GM23338 (cell line): ENCODE measurements at regions not wholly inside any gene's neighbourhood (a gene's known extent, or its start where the extent isn't known, plus 50 kb on each side); places are given as distances from the start of the nearest gene placed in this dataset.

Experiments
- ATAC-seq: fragments of 200-7000 bp; cut with Tn5 transposase; 3 replicates; pipeline ENCODE4 v1.9.1; 2020
- DNase-seq: peaks from one replicate; pipeline ENCODE4 v3.0.0-alpha.2; 2015; ENCODE audit warnings: low spot score
- H2AFZ ChIP-seq: fragments of 200-600 bp; sonication (generic); 2 replicates; pipeline ENCODE4 v1.8.0; 2016; ENCODE audit warnings: antibody characterized with exemption, mild to moderate bottlenecking, moderate library complexity
- H3F3A ChIP-seq: fragments of 200-600 bp; sonication (generic); replicated peaks from 2 replicates; pipeline ENCODE4 v1.8.0; 2017; ENCODE audit warnings: antibody characterized with exemption, mixed run types, low read depth
- H3K27ac ChIP-seq: fragments of 200-600 bp; sonication (generic); 2 replicates; pipeline ENCODE4 v1.6.1; 2016; ENCODE audit warnings: low read depth
- H3K27me3 ChIP-seq: fragments of 200-600 bp; sonication (generic); 2 replicates; pipeline ENCODE4 v1.8.0; 2016; ENCODE audit warnings: mild to moderate bottlenecking, mixed run types, moderate library complexity; ENCODE audit not compliant: insufficient read depth
- H3K36me3 ChIP-seq: fragments of 200-600 bp; sonication (generic); 2 replicates; pipeline ENCODE4 v1.8.0; 2016; ENCODE audit warnings: mild to moderate bottlenecking; ENCODE audit not compliant: insufficient read depth
- H3K4me1 ChIP-seq: fragments of 200-600 bp; sonication (generic); 2 replicates; pipeline ENCODE4 v1.8.0; 2016; ENCODE audit warnings: mild to moderate bottlenecking, moderate library complexity; ENCODE audit not compliant: insufficient read depth
- H3K4me2 ChIP-seq: fragments of 200-600 bp; sonication (generic); 2 replicates; pipeline ENCODE4 v1.7.1; 2017; ENCODE audit warnings: mixed run types
- H3K4me3 ChIP-seq: fragments of 200-600 bp; sonication (generic); 2 replicates; pipeline ENCODE4 v1.6.1; 2016; ENCODE audit warnings: mixed run types
- H3K79me2 ChIP-seq: fragments of 200-600 bp; sonication (generic); replicated peaks from 2 replicates; pipeline ENCODE4 v1.8.0; 2017; ENCODE audit warnings: mild to moderate bottlenecking; ENCODE audit not compliant: insufficient read depth
- H3K9me2 ChIP-seq: fragments of 200-600 bp; sonication (generic); 2 replicates; pipeline ENCODE4 v1.8.0; 2017; ENCODE audit not compliant: insufficient read depth
- H4K20me1 ChIP-seq: fragments of 200-600 bp; sonication (generic); replicated peaks from 2 replicates; pipeline ENCODE4 v1.8.0; 2017; ENCODE audit warnings: mild to moderate bottlenecking; ENCODE audit not compliant: insufficient read depth
- H3K27ac Mint-ChIP-seq: 2 replicates; pipeline ENCODE4 v1.8.0; 2020; ENCODE audit warnings: inconsistent platforms, mild to moderate bottlenecking, moderate library complexity, mixed read lengths
- H3K27me3 Mint-ChIP-seq: 3 replicates; pipeline ENCODE4 v1.8.0; 2022; ENCODE audit warnings: low read depth, mild to moderate bottlenecking, moderate library complexity, mixed read lengths, inconsistent platforms; ENCODE audit not compliant: insufficient read depth, poor library complexity
- H3K36me3 Mint-ChIP-seq: 3 replicates; pipeline ENCODE4 v1.8.0; 2021; ENCODE audit warnings: low read depth, mild to moderate bottlenecking, inconsistent platforms, moderate library complexity, mixed read lengths
- H3K4me1 Mint-ChIP-seq: 3 replicates; pipeline ENCODE4 v1.8.0; 2020; ENCODE audit warnings: mild to moderate bottlenecking, inconsistent platforms, mixed read lengths
- H3K4me3 Mint-ChIP-seq: 3 replicates; pipeline ENCODE4 v1.8.0; 2021; ENCODE audit warnings: moderate library complexity, mild to moderate bottlenecking, inconsistent platforms, mixed read lengths
- H3K9me3 Mint-ChIP-seq: 3 replicates; pipeline ENCODE4 v1.8.0; 2020; ENCODE audit warnings: moderate library complexity, mild to moderate bottlenecking, inconsistent platforms, mixed read lengths
- CREB1 ChIP-seq: fragments of 250-450 bp; sonication (Bioruptor Pico); IDR thresholded peaks from 2 replicates; pipeline ENCODE4 v1.5.0; 2020; ENCODE audit warnings: low read depth, mild to moderate bottlenecking, moderate library complexity
- EZH2phosphoT487 ChIP-seq: fragments of 200-600 bp; sonication (generic); IDR thresholded peaks from one replicate; pipeline ENCODE4 v1.8.1; 2018; ENCODE audit warnings: antibody characterized with exemption; ENCODE audit not compliant: unreplicated experiment
- NANOG ChIP-seq: IDR thresholded peaks from 2 replicates; pipeline ENCODE4 v1.6.1; 2016; ENCODE audit warnings: antibody characterized with exemption, borderline replicate concordance
- TF ChIP-seq, protein P1 (sequence below): IDR thresholded peaks from one replicate; pipeline ENCODE4 v1.6.1; 2018; ENCODE audit warnings: antibody characterized with exemption; ENCODE audit not compliant: unreplicated experiment
- TF ChIP-seq, protein P2 (sequence below), 2 experiments: fragments of 200-600 bp in 1 of 2; sonication (generic) in 1 of 2; conservative IDR thresholded peaks; 2 replicates each; pipeline versions ENCODE4 v1.5.1 to v1.6.1; 2016 to 2017; ENCODE audit warnings: antibody characterized with exemption in 2 of 2, low read depth in 2 of 2, mild to moderate bottlenecking in 2 of 2, moderate library complexity in 1 of 2
- TF ChIP-seq, protein P3 (sequence below): IDR thresholded peaks from 2 replicates; pipeline ENCODE4 v1.6.1; 2016; ENCODE audit warnings: antibody characterized with exemption

DNA sequence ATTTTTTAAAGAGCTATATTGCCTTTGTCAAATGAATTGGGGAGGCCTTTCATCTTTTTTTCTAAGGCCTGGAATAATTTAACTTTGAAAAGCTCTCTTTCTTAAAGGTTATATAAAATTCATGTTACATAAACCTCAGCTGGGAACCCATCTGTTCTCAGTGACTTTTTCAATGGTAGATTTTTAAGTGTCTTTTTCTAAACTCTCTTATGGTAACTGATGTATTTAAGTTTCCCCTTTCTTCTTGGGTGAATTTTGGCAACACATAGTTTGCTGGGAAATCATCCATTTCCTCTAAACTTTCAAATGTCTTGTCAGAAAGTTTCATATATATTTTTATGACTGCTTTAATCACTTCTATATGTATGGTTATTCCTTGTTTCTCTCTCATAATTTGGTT lies 362.2 kb upstream of the KLF6 start (continued):
- TF ChIP-seq CREB1 (CRISPR knock-in tag): no peak
- TF ChIP-seq NANOG: no peak
- TF ChIP-seq, protein P1, sequence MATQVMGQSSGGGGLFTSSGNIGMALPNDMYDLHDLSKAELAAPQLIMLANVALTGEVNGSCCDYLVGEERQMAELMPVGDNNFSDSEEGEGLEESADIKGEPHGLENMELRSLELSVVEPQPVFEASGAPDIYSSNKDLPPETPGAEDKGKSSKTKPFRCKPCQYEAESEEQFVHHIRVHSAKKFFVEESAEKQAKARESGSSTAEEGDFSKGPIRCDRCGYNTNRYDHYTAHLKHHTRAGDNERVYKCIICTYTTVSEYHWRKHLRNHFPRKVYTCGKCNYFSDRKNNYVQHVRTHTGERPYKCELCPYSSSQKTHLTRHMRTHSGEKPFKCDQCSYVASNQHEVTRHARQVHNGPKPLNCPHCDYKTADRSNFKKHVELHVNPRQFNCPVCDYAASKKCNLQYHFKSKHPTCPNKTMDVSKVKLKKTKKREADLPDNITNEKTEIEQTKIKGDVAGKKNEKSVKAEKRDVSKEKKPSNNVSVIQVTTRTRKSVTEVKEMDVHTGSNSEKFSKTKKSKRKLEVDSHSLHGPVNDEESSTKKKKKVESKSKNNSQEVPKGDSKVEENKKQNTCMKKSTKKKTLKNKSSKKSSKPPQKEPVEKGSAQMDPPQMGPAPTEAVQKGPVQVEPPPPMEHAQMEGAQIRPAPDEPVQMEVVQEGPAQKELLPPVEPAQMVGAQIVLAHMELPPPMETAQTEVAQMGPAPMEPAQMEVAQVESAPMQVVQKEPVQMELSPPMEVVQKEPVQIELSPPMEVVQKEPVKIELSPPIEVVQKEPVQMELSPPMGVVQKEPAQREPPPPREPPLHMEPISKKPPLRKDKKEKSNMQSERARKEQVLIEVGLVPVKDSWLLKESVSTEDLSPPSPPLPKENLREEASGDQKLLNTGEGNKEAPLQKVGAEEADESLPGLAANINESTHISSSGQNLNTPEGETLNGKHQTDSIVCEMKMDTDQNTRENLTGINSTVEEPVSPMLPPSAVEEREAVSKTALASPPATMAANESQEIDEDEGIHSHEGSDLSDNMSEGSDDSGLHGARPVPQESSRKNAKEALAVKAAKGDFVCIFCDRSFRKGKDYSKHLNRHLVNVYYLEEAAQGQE: no peak

DNA sequence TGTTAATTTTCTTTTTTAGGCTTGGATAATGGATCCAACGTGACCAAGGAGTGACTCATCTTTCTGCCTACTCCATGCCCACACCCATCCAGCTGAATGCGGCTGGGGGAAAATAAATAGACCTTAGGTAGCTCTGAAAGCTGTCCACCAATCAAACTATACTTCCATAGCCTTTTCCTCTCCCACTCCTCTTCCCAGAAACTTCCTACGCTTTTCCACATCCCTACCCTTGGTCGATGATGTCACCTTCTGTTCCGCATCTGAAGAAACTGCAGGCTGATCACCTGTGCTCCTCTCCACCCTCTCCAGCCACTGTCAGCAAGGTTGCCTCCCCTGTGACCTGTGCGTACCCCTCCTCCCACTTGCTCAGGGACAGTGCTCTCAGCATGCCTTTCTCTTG lies 359.8 kb upstream of the KLF6 start:
- no peak for ATAC-seq

More for the DNA sequence above, 359.8 kb upstream of the KLF6 start:
- Histone ChIP-seq H3F3A (no peaks in the 10 kb centered on the region), H3K4me3 (no peak overlapping the region), H4K20me1 (no peaks in the 10 kb centered on the region), H2AFZ (no peak overlapping the region), H3K27me3 (no peaks in the 10 kb centered on the region), H3K4me1 (no peaks in the 10 kb centered on the region), H3K9me2 (no peaks in the 10 kb centered on the region), H3K4me2 (no peak overlapping the region), H3K79me2 (no peaks in the 10 kb centered on the region), H3K36me3 (peaks cover 6% of the 10 kb centered on the region), H3K27ac (no peak overlapping the region)
- H3K4me3 Mint-ChIP-seq: no peak overlapping the region
- peaks cover 24% of the 10 kb centered on the region for H3K9me3 Mint-ChIP-seq
- no peak for DNase-seq
- peaks cover 17% of the 10 kb centered on the region for H3K36me3 Mint-ChIP-seq
- TF ChIP-seq, protein P2, sequence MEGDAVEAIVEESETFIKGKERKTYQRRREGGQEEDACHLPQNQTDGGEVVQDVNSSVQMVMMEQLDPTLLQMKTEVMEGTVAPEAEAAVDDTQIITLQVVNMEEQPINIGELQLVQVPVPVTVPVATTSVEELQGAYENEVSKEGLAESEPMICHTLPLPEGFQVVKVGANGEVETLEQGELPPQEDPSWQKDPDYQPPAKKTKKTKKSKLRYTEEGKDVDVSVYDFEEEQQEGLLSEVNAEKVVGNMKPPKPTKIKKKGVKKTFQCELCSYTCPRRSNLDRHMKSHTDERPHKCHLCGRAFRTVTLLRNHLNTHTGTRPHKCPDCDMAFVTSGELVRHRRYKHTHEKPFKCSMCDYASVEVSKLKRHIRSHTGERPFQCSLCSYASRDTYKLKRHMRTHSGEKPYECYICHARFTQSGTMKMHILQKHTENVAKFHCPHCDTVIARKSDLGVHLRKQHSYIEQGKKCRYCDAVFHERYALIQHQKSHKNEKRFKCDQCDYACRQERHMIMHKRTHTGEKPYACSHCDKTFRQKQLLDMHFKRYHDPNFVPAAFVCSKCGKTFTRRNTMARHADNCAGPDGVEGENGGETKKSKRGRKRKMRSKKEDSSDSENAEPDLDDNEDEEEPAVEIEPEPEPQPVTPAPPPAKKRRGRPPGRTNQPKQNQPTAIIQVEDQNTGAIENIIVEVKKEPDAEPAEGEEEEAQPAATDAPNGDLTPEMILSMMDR (conservative IDR thresholded peaks at IDR 0.05; ENCODE audit: low read depth in 2 of 2): no peak
- TF ChIP-seq, protein P1: no peak
- TF ChIP-seq, protein P3, sequence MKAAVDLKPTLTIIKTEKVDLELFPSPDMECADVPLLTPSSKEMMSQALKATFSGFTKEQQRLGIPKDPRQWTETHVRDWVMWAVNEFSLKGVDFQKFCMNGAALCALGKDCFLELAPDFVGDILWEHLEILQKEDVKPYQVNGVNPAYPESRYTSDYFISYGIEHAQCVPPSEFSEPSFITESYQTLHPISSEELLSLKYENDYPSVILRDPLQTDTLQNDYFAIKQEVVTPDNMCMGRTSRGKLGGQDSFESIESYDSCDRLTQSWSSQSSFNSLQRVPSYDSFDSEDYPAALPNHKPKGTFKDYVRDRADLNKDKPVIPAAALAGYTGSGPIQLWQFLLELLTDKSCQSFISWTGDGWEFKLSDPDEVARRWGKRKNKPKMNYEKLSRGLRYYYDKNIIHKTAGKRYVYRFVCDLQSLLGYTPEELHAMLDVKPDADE: no peak
- TF ChIP-seq EZH2phosphoT487 (no peak), CREB1 (CRISPR knock-in tag) (no peak)
- H3K27me3 Mint-ChIP-seq: peaks cover 2% of the 10 kb centered on the region
- no peak overlapping the region for H3K27ac Mint-ChIP-seq
- peaks cover 6% of the 10 kb centered on the region for H3K4me1 Mint-ChIP-seq
